GM12878 (cell line): ENCODE measurements at regions not wholly inside any gene's neighbourhood (a gene's known extent, or its start where the extent isn't known, plus 50 kb on each side); places are given as distances from the start of the nearest gene placed in this dataset.

Source experiments
- EZH2 ChIP-seq: IDR thresholded peaks from 2 replicates; pipeline ENCODE4 v1.6.1; 2012; ENCODE audit warnings: low read depth, mild to moderate bottlenecking, control low read depth, inconsistent platforms, low read length, borderline replicate concordance; ENCODE audit not compliant: control insufficient read depth
- HDAC6 ChIP-seq: fragments of 200-600 bp; sonication (generic); IDR thresholded peaks from one replicate; pipeline ENCODE4 v1.8.0; 2017; ENCODE audit warnings: antibody characterized with exemption; ENCODE audit not compliant: unreplicated experiment
- MTA3 ChIP-seq: IDR thresholded peaks from 2 replicates; pipeline ENCODE4 v1.6.1; 2012; ENCODE audit warnings: low read length, inconsistent platforms, borderline replicate concordance
- MYC ChIP-seq: IDR thresholded peaks from 2 replicates; pipeline ENCODE4 v1.6.1; 2011; ENCODE audit warnings: mild to moderate bottlenecking, low read length, moderate library complexity, inconsistent platforms; ENCODE audit not compliant: insufficient read depth, insufficient replicate concordance, insufficient read length, severe bottlenecking
- YY1 ChIP-seq: IDR thresholded peaks from 2 replicates; pipeline ENCODE4 v1.6.1; 2011; ENCODE audit warnings: low read depth, mild to moderate bottlenecking, low read length
- TF ChIP-seq, protein P1 (sequence below), 3 experiments: IDR thresholded peaks in 2 of 3; conservative IDR thresholded peaks in 1 of 3; 2 replicates each; pipeline ENCODE4 v1.5.1; 2011; ENCODE audit warnings: low read depth in 3 of 3, low read length in 3 of 3, mild to moderate bottlenecking in 3 of 3, control low read depth in 2 of 3, moderate library complexity in 2 of 3, inconsistent platforms in 1 of 3, mixed read lengths in 1 of 3; ENCODE audit not compliant: control insufficient read depth in 2 of 3, insufficient read depth in 1 of 3; ENCODE audit errors: extremely low read depth in 1 of 3
- TF ChIP-seq, protein P2 (sequence below): IDR thresholded peaks from 2 replicates; pipeline ENCODE4 v1.6.1; 2012; ENCODE audit warnings: low read depth, low read length, improper control_type of control experiment

GRCh38 chr2:129772190-129772579 lies 207.3 kb upstream of the RAB6C start:
- TF ChIP-seq EZH2 (no peak), MYC (no peak), YY1 (no peak), MTA3 (no peak), HDAC6 (no peak)
- TF ChIP-seq, protein P1, sequence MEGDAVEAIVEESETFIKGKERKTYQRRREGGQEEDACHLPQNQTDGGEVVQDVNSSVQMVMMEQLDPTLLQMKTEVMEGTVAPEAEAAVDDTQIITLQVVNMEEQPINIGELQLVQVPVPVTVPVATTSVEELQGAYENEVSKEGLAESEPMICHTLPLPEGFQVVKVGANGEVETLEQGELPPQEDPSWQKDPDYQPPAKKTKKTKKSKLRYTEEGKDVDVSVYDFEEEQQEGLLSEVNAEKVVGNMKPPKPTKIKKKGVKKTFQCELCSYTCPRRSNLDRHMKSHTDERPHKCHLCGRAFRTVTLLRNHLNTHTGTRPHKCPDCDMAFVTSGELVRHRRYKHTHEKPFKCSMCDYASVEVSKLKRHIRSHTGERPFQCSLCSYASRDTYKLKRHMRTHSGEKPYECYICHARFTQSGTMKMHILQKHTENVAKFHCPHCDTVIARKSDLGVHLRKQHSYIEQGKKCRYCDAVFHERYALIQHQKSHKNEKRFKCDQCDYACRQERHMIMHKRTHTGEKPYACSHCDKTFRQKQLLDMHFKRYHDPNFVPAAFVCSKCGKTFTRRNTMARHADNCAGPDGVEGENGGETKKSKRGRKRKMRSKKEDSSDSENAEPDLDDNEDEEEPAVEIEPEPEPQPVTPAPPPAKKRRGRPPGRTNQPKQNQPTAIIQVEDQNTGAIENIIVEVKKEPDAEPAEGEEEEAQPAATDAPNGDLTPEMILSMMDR (IDR thresholded peaks at IDR 0.05 in 2 of 3, conservative IDR thresholded peaks at IDR 0.05 in 1 of 3; ENCODE audit: control insufficient read depth in 2 of 3, extremely low read depth in 1 of 3, insufficient read depth in 1 of 3, low read depth in 3 of 3, low read length in 3 of 3), result no peak
- TF ChIP-seq, protein P2, sequence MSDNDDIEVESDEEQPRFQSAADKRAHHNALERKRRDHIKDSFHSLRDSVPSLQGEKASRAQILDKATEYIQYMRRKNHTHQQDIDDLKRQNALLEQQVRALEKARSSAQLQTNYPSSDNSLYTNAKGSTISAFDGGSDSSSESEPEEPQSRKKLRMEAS, result no peak
